IMR-90 (cell line): ENCODE measurements at regions not wholly inside any gene's neighbourhood (a gene's known extent, or its start where the extent isn't known, plus 50 kb on each side); places are given as distances from the start of the nearest gene placed in this dataset.
"Not testable (repeated sequence)": the region's sequence is repeated elsewhere in the genome, so short reads cannot be mapped to it uniquely, and the experiment has no call there.

Experiments
- ATAC-seq: fragments of 200-7000 bp; cut with Tn5 transposase; 2 replicates; pipeline ENCODE4 v1.9.1; 2020; ENCODE audit warnings: low read depth, mild to moderate bottlenecking, moderate library complexity
- BruUV-seq: library from RNA; stranded (reverse); fragments of 400-500 nt; replicated peaks from 2 replicates; lab custom pipeline; 2021; lab: Mats Ljungman, UMichigan
- CTCF ChIA-PET: fragments of 300-600 bp; formaldehyde crosslinking; extraction: SDS; loops from one replicate; lab custom pipeline; 2021; ENCODE audit warnings: antibody characterized with exemption; lab: Yijun Ruan, JAX
- POLR2A ChIA-PET: fragments of 300-600 bp; sonication (Branson Sonifier 250); formaldehyde crosslinking; loops from one replicate; lab custom pipeline; 2022; ENCODE audit warnings: antibody characterized with exemption; ENCODE audit not compliant: unreplicated experiment; lab: Charles Lee
- DNase-seq: peaks from one replicate; pipeline ENCODE4 v3.0.0; 2013
- H2AFZ ChIP-seq: replicated peaks from 2 replicates; pipeline ENCODE3; 2013; ENCODE audit warnings: low read length, mild to moderate bottlenecking; ENCODE audit not compliant: poor library complexity
- H2AK5ac ChIP-seq: 2 replicates; pipeline ENCODE4 v1.6.1; 2013; ENCODE audit warnings: low read depth, low read length, inconsistent platforms
- H2AK9ac ChIP-seq: replicated peaks from 2 replicates; pipeline ENCODE3; 2013; ENCODE audit warnings: mild to moderate bottlenecking, low read depth, low read length, moderate library complexity; ENCODE audit not compliant: poor library complexity
- H2BK120ac ChIP-seq: 2 replicates; pipeline ENCODE4 v1.6.1; 2013; ENCODE audit warnings: low read depth, low read length, inconsistent platforms
- H2BK15ac ChIP-seq: 3 replicates; pipeline ENCODE4 v1.6.1; 2013; ENCODE audit warnings: low read depth, low read length, inconsistent platforms
- H2BK20ac ChIP-seq: 2 replicates; pipeline ENCODE4 v1.6.1; 2013; ENCODE audit warnings: low read depth, mild to moderate bottlenecking, inconsistent platforms, low read length, moderate library complexity
- H2BK5ac ChIP-seq: 2 replicates; pipeline ENCODE4 v1.6.1; 2013; ENCODE audit warnings: mild to moderate bottlenecking, low read depth, low read length, inconsistent platforms; ENCODE audit not compliant: poor library complexity, severe bottlenecking
- H3K14ac ChIP-seq: replicated peaks from 2 replicates; pipeline ENCODE4 v1.6.1; 2013; ENCODE audit warnings: low read depth, low read length, inconsistent platforms
- H3K18ac ChIP-seq: 2 replicates; pipeline ENCODE4 v1.6.1; 2013; ENCODE audit warnings: low read depth, low read length, control low read depth
- H3K23ac ChIP-seq: 2 replicates; pipeline ENCODE4 v1.6.1; 2013; ENCODE audit warnings: low read depth, low read length, inconsistent platforms
- H3K27ac ChIP-seq: 2 replicates; pipeline ENCODE4 v1.5.1; 2013; ENCODE audit warnings: mild to moderate bottlenecking, control low read depth, low read length; ENCODE audit not compliant: insufficient read depth
- H3K27me3 ChIP-seq: 2 replicates; pipeline ENCODE4 v1.6.1; 2013; ENCODE audit warnings: low read length; ENCODE audit not compliant: control insufficient read depth, insufficient read depth
- H3K36me3 ChIP-seq: 2 replicates; pipeline ENCODE4 v1.6.1; 2013; ENCODE audit warnings: low read length, mixed read lengths; ENCODE audit not compliant: control insufficient read depth, insufficient read depth
- H3K4ac ChIP-seq: 2 replicates; pipeline ENCODE4 v1.6.1; 2013; ENCODE audit warnings: low read depth, low read length, inconsistent platforms
- H3K4me1 ChIP-seq: 2 replicates; pipeline ENCODE4 v1.6.1; 2013; ENCODE audit warnings: low read length, mixed read lengths; ENCODE audit not compliant: control insufficient read depth, insufficient read depth
- H3K4me2 ChIP-seq: 2 replicates; pipeline ENCODE4 v1.6.1; 2013; ENCODE audit warnings: low read depth, mild to moderate bottlenecking, control low read depth, low read length, moderate library complexity
- H3K4me3 ChIP-seq: 2 replicates; pipeline ENCODE4 v1.5.1; 2013; ENCODE audit warnings: low read depth, mild to moderate bottlenecking, control low read depth, low read length, moderate library complexity; ENCODE audit not compliant: insufficient read depth
- H3K56ac ChIP-seq: 2 replicates; pipeline ENCODE4 v1.6.1; 2013; ENCODE audit warnings: low read length, inconsistent platforms; ENCODE audit not compliant: insufficient read depth; ENCODE audit errors: extremely low read depth
- H3K79me1 ChIP-seq, 2 experiments: 2 replicates each; pipeline ENCODE4 v1.6.1; 2013; ENCODE audit warnings: low read length in 2 of 2, inconsistent platforms in 1 of 2, low read depth in 1 of 2
- H3K9ac ChIP-seq: 2 replicates; pipeline ENCODE4 v1.6.1; 2013; ENCODE audit warnings: low read depth, low read length, control low read depth
- H3K9me1 ChIP-seq: 2 replicates; pipeline ENCODE4 v1.6.1; 2013; ENCODE audit warnings: low read length, inconsistent platforms; ENCODE audit not compliant: insufficient read depth
- H3K9me3 ChIP-seq: 2 replicates; pipeline ENCODE4 v1.6.1; 2013; ENCODE audit warnings: low read length; ENCODE audit not compliant: control insufficient read depth, insufficient read depth
- H4K20me1 ChIP-seq: 2 replicates; pipeline ENCODE4 v1.6.1; 2013; ENCODE audit warnings: low read length, inconsistent platforms; ENCODE audit not compliant: insufficient read depth
- H4K5ac ChIP-seq: 2 replicates; pipeline ENCODE4 v1.6.1; 2013; ENCODE audit warnings: mild to moderate bottlenecking, low read depth, low read length, control low read depth
- H4K8ac ChIP-seq, 2 experiments: 2 replicates each; pipeline ENCODE4 v1.6.1; 2013; ENCODE audit warnings: low read depth in 2 of 2, low read length in 2 of 2, control low read depth in 1 of 2, inconsistent platforms in 1 of 2
- H4K91ac ChIP-seq: 2 replicates; pipeline ENCODE4 v1.6.1; 2013; ENCODE audit warnings: low read depth, low read length, inconsistent platforms; ENCODE audit not compliant: insufficient read depth
- WGBS, 2 experiments: methylation state at CpG; one replicate each; pipeline versions ENCODE4 v1.1.5 to v1.1.7; 2013; ENCODE audit warnings: missing lambda C conversion rate in 2 of 2; ENCODE audit not compliant: insufficient read length in 1 of 2; ENCODE audit errors: extremely low coverage in 2 of 2; 5-methylcytosine and 5-hydroxymethylcytosine counted together
- dilution Hi-C: fragments of 300-500 bp; cut with HindIII; formaldehyde crosslinking; loops from one replicate; pipeline ENCODE4 v1.14.3; 2018; ENCODE audit warnings: low sequenced_read_pairs; ENCODE audit not compliant: unreplicated experiment
- in situ Hi-C: fragments of 300-500 bp; cut with MboI; formaldehyde crosslinking; loops from 3 replicates; pipeline ENCODE4 v1.14.3; 2019; ENCODE audit warnings: low sequenced_read_pairs, inconsistent platforms, mixed read lengths
- intact Hi-C: fragments of 100-400 bp; cut with micrococcal nuclease; formaldehyde crosslinking; loops from 2 replicates; pipeline ENCODE4 v1.10.0; 2022

- dilution Hi-C loops, H3K4ac ChIP-seq, H3K27me3 ChIP-seq, in situ Hi-C loops, H2AK9ac ChIP-seq, H2BK120ac ChIP-seq, BruUV-seq, H2AK5ac ChIP-seq, H3K36me3 ChIP-seq, ATAC-seq, H3K79me1 ChIP-seq, H3K18ac ChIP-seq, H3K4me3 ChIP-seq, H4K20me1 ChIP-seq, H4K91ac ChIP-seq, H3K9me1 ChIP-seq, H2BK5ac ChIP-seq, H2AFZ ChIP-seq, intact Hi-C loops, H3K27ac ChIP-seq, POLR2A ChIA-PET, H3K9ac ChIP-seq, H3K4me2 ChIP-seq, CTCF ChIA-PET, H3K4me1 ChIP-seq, H4K5ac ChIP-seq, H3K23ac ChIP-seq, H4K8ac ChIP-seq, H3K14ac ChIP-seq, H2BK20ac ChIP-seq, H3K56ac ChIP-seq, H2BK15ac ChIP-seq, H3K9me3 ChIP-seq, DNase-seq: not testable (repeated sequence)
- WGBS, 2 experiments: no CpG with 5 or more reads among the region's 5 CpGs
These were observed 169.0 kb downstream of the USP22 start for GRCh38 chr17:20873688-20874328.

- H4K20me1 ChIP-seq, H4K5ac ChIP-seq, H3K9ac ChIP-seq, H3K14ac ChIP-seq, H3K4me3 ChIP-seq, H3K18ac ChIP-seq, intact Hi-C loops, H2AK9ac ChIP-seq, H3K23ac ChIP-seq, H2BK15ac ChIP-seq, H4K8ac ChIP-seq, H3K4me2 ChIP-seq, H2BK20ac ChIP-seq, H3K27ac ChIP-seq, H3K9me3 ChIP-seq, CTCF ChIA-PET, POLR2A ChIA-PET, H2AFZ ChIP-seq, in situ Hi-C loops, H2AK5ac ChIP-seq, H3K36me3 ChIP-seq, H3K4me1 ChIP-seq, DNase-seq, H3K4ac ChIP-seq, ATAC-seq, H2BK120ac ChIP-seq, dilution Hi-C loops, H3K79me1 ChIP-seq, BruUV-seq, H4K91ac ChIP-seq, H3K27me3 ChIP-seq, H3K9me1 ChIP-seq, H3K56ac ChIP-seq, H2BK5ac ChIP-seq: not testable (repeated sequence)
- no CpG with 5 or more reads among the region's 1 CpG for WGBS, 2 experiments
These were observed 165.4 kb downstream of the USP22 start for GRCh38 chr17:20877384-20877783.
